ENCODE measurements at regions not wholly inside any gene's neighbourhood (a gene's known extent, or its start where the extent isn't known, plus 50 kb on each side); places are given as distances from the start of the nearest gene placed in this dataset.

DNA sequence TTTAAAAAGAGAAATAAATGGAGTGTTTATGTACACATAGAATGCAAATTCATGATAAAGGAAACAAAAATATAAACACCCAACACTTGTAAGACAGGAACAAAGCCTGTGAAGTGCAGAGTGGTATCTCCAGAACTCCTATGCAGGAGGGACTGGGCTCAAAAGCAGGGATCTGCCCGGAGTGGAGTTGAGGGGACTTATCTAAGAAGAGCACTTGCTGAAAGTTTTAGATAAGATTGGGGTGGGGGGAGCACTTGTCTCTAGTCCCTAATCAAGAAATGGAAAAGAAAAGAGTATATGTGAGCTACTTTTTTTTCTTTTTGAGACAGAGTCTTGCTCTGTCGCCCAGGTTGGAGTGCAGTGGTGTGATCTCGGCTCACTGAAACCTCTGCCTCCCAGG, 840.4 kb downstream of the MAT2B start:
- FAIRE-seq (no peak), ATAC-seq (no peak), DNase-seq (no peak)
- TF ChIP-seq, protein P1, sequence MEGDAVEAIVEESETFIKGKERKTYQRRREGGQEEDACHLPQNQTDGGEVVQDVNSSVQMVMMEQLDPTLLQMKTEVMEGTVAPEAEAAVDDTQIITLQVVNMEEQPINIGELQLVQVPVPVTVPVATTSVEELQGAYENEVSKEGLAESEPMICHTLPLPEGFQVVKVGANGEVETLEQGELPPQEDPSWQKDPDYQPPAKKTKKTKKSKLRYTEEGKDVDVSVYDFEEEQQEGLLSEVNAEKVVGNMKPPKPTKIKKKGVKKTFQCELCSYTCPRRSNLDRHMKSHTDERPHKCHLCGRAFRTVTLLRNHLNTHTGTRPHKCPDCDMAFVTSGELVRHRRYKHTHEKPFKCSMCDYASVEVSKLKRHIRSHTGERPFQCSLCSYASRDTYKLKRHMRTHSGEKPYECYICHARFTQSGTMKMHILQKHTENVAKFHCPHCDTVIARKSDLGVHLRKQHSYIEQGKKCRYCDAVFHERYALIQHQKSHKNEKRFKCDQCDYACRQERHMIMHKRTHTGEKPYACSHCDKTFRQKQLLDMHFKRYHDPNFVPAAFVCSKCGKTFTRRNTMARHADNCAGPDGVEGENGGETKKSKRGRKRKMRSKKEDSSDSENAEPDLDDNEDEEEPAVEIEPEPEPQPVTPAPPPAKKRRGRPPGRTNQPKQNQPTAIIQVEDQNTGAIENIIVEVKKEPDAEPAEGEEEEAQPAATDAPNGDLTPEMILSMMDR (IDR thresholded peaks at IDR 0.05), result no peak
- intact Hi-C loops (cut with DNase I), result no loop called here
- WGBS, 2 donors, result 64 to 85% methylated on average over 3 of the region's 3 CpGs
- H3K4me1 ChIP-seq, result no peaks in the 10 kb centered on the region
- H3K27me3 ChIP-seq, result no peaks in the 10 kb centered on the region
- no peak overlapping the region for H3K27ac ChIP-seq
- no peak overlapping the region for H3K4me3 ChIP-seq
- H3K9me3 ChIP-seq, result no peaks in the 10 kb centered on the region
- no peaks in the 10 kb centered on the region for H3K36me3 ChIP-seq

DNA sequence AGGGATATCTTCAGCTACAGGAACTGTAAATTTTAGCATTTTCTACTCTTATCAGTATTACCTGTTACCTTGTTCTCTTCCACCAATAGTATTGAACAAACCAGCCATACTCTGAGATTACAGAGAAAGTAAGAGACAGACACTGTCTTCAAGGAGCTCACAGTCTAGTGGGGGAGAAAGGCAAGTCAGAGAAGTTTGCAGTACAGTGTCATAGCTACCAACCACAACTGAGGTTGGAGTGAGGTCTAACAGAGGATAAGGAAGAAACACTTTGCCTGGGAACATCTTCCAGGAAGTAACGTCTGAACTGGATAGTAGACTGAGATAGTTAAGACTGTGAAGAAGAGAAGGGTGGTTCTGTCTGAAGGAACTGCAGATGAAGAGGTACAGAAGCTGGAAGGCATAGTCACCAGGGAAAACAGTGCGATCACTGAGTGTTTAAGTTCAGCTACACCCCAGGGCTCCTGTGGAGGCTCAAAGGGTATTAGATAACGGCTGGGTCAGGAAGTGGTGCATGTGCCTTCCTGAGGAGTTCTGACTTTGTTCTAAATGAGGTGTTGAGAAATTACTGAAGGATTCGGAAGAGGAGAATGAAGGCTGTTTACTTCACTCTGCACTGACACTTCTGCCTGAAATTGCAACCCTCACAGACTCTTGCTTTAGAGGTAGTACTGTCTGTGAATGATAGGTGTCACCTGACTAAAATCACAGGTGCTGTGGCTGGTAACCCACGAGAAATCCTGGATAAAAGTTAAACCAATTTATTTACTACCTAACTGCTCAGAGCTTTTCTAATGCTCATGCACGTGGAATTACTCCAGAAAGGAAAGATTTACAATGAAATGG, 841.6 kb downstream of the MAT2B start:
- DNase-seq (no peak), ATAC-seq (no peak), FAIRE-seq (no peak)
- 36 to 43% methylated on average over 6 of the region's 6 CpGs for WGBS, 2 donors
- H3K4me3 ChIP-seq, result no peak overlapping the region
- H3K36me3 ChIP-seq, result no peaks in the 10 kb centered on the region
- intact Hi-C loops (cut with DNase I), result no loop called here
- H3K27ac ChIP-seq, result no peak overlapping the region
- no peaks in the 10 kb centered on the region for H3K27me3 ChIP-seq
- TF ChIP-seq, protein P1 (IDR thresholded peaks at IDR 0.05), result no peak
- H3K9me3 ChIP-seq, result no peaks in the 10 kb centered on the region
- no peaks in the 10 kb centered on the region for H3K4me1 ChIP-seq

DNA sequence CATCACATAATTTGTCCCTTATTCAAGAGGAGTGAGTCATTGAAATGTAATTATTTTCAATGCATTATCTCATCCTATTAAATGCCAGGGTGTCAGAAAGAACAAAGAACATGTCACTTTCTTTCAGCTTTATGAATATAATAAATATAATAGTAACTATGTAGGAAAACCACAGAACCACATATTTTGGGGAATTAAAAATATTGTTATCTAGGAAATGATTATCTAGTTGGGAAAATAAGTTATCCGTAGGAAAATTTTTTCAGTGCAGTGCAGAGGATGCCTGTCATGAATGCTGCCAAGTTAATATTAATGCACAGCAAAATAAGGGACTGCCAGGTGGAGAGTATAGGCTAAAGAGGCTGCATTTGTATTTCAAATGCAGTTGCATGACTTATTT, 844.8 kb downstream of the MAT2B start:
- H3K27me3 ChIP-seq, result no peaks in the 10 kb centered on the region
- TF ChIP-seq, protein P1 (IDR thresholded peaks at IDR 0.05), result no peak
- no peak for FAIRE-seq
- intact Hi-C loops (cut with DNase I), result no loop called here
- no peaks in the 10 kb centered on the region for H3K4me1 ChIP-seq
- 6 to 16% methylated on average over 1 of the region's 1 CpG for WGBS, 2 donors
- H3K4me3 ChIP-seq, result no peak overlapping the region
- DNase-seq, result no peak
- H3K9me3 ChIP-seq, result no peaks in the 10 kb centered on the region
- no peak for ATAC-seq
- no peaks in the 10 kb centered on the region for H3K36me3 ChIP-seq
- no peak overlapping the region for H3K27ac ChIP-seq

DNA sequence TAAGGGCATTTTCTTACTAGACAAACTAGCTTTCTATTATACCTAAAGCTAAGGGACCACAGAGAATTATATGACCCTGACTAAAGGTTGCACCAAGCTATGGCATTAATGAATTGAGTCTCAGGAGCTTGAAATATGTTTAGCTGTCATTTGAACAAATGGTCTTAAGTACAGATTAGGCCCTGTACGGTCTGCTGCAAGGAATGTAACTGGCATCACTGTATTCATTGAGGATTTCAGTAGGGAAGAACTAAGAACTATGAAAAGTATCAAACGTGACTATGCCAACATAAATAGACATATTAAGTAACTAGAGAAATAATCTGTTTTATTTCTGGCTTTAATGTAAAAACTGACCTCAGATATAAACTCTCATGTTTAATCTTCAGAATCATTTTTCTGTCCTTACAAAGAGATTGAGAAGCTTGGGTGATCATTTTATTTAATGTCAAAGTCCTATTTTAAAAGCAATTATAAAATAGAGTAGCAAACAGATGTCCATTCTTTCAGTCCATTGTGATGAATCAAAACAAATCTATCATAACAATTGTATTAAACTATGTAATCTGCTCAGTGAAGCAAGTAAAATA, 845.9 kb downstream of the MAT2B start:
- Histone ChIP-seq H3K27me3 (no peaks in the 10 kb centered on the region), H3K9me3 (no peaks in the 10 kb centered on the region), H3K4me1 (no peaks in the 10 kb centered on the region), H3K36me3 (no peaks in the 10 kb centered on the region), H3K27ac (no peak overlapping the region), H3K4me3 (no peak overlapping the region)
- FAIRE-seq (no peak), ATAC-seq (no peak), DNase-seq (no peak)
- TF ChIP-seq, protein P1 (IDR thresholded peaks at IDR 0.05), result no peak
- intact Hi-C loops (cut with DNase I), result no loop called here
- 43 to 72% methylated on average over 2 of the region's 2 CpGs for WGBS, 2 donors

DNA sequence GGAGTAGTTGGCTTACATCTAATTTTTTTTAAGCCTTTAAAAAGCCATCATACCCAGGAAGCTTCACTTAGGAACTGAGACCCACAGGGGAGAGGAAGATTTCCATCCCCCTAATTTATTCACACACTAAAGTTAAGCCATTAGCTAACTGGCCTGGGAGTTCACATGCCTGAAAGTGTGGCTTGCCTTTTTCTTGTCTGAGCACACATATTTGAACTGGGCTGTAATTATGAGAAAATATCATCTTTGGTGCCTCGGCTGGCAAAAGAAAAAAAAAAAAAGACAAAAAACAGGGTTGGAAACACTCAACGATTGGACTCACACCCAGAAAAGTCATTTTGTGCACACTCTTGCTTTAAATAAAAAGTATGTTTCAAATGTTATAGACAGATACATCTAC, 847.3 kb downstream of the MAT2B start:
- H3K36me3 ChIP-seq, result no peaks in the 10 kb centered on the region
- no peak for FAIRE-seq
- no peak for ATAC-seq
- no peaks in the 10 kb centered on the region for H3K4me1 ChIP-seq
- H3K27me3 ChIP-seq, result no peaks in the 10 kb centered on the region
- 18 to 22% methylated on average over 2 of the region's 2 CpGs for WGBS, 2 donors
- no peak overlapping the region for H3K27ac ChIP-seq
- no peak overlapping the region for H3K4me3 ChIP-seq
- intact Hi-C loops (cut with DNase I), result no loop called here
- no peak for DNase-seq
- no peaks in the 10 kb centered on the region for H3K9me3 ChIP-seq
- TF ChIP-seq, protein P1 (IDR thresholded peaks at IDR 0.05), result no peak

Measured in pancreas (tissue), 10 donors.